ENCODE measurements at regions not wholly inside any gene's neighbourhood (a gene's known extent, or its start where the extent isn't known, plus 50 kb on each side); places are given as distances from the start of the nearest gene placed in this dataset.

- TF ChIP-seq ISL1 (CRISPR knock-in tag; IDR thresholded peaks at IDR 0.05) (no peak), ZNF8 (CRISPR knock-in tag; IDR thresholded peaks at IDR 0.05) (no peak), TSHZ2 (CRISPR knock-in tag; IDR thresholded peaks at IDR 0.05) (no peak), ZFP3 (CRISPR knock-in tag; IDR thresholded peaks at IDR 0.05) (no peak), CSDC2 (CRISPR knock-in tag; IDR thresholded peaks at IDR 0.05) (no peak), BACH2 (CRISPR knock-in tag; IDR thresholded peaks at IDR 0.05; ENCODE audit: borderline replicate concordance) (no peak), GLIS3 (CRISPR knock-in tag; IDR thresholded peaks at IDR 0.05) (no peak), RARB (CRISPR knock-in tag; IDR thresholded peaks at IDR 0.05) (no peak), CSRNP3 (CRISPR knock-in tag; IDR thresholded peaks at IDR 0.05) (no peak), ARNTL (CRISPR knock-in tag; IDR thresholded peaks at IDR 0.05; ENCODE audit: borderline replicate concordance, low read depth) (no peak), TOX (CRISPR knock-in tag; IDR thresholded peaks at IDR 0.05; ENCODE audit: borderline replicate concordance) (no peak), PATZ1 (CRISPR knock-in tag; IDR thresholded peaks at IDR 0.05; ENCODE audit: borderline replicate concordance) (no peak), ESRRG (CRISPR knock-in tag; IDR thresholded peaks at IDR 0.05) (no peak), SNAI2 (CRISPR knock-in tag; IDR thresholded peaks at IDR 0.05) (no peak), ZC3H10 (CRISPR knock-in tag; IDR thresholded peaks at IDR 0.05) (no peak), ZFP30 (CRISPR knock-in tag; IDR thresholded peaks at IDR 0.05) (no peak), PPARA (CRISPR knock-in tag; IDR thresholded peaks at IDR 0.05; ENCODE audit: borderline replicate concordance) (no peak)
- no peak for ATAC-seq
Measured at GRCh38 chr18:78913395-78913794, 66.2 kb upstream of the SALL3 start.

GRCh38 chr18:78913830-78914231 is 65.8 kb upstream of the SALL3 start:
- TF ChIP-seq PATZ1 (CRISPR knock-in tag; IDR thresholded peaks at IDR 0.05; ENCODE audit: borderline replicate concordance) (no peak), GLIS3 (CRISPR knock-in tag; IDR thresholded peaks at IDR 0.05) (no peak), ZNF70 (CRISPR knock-in tag; IDR thresholded peaks at IDR 0.05) (no peak), POU6F1 (CRISPR knock-in tag; IDR thresholded peaks at IDR 0.05; ENCODE audit: borderline replicate concordance, low read depth) (no peak), ESRRG (CRISPR knock-in tag; IDR thresholded peaks at IDR 0.05) (no peak), CSRNP3 (CRISPR knock-in tag; IDR thresholded peaks at IDR 0.05) (no peak), ZFP30 (CRISPR knock-in tag; IDR thresholded peaks at IDR 0.05) (no peak), ZFP3 (CRISPR knock-in tag; IDR thresholded peaks at IDR 0.05) (no peak), ZC3H10 (CRISPR knock-in tag; IDR thresholded peaks at IDR 0.05) (no peak), ARNTL (CRISPR knock-in tag; IDR thresholded peaks at IDR 0.05; ENCODE audit: borderline replicate concordance, low read depth) (no peak)
- no peak for ATAC-seq
